CD4-positive, alpha-beta T cell treated with Interleukin-17A for 4 hours (primary cell): ENCODE measurements at regions not wholly inside any gene's neighbourhood (a gene's known extent, or its start where the extent isn't known, plus 50 kb on each side); places are given as distances from the start of the nearest gene placed in this dataset.

Source experiments
- DNase-seq: peaks from one replicate; pipeline ENCODE4 v3.0.0-alpha.2; 2020; ENCODE audit warnings: mixed read lengths

DNA sequence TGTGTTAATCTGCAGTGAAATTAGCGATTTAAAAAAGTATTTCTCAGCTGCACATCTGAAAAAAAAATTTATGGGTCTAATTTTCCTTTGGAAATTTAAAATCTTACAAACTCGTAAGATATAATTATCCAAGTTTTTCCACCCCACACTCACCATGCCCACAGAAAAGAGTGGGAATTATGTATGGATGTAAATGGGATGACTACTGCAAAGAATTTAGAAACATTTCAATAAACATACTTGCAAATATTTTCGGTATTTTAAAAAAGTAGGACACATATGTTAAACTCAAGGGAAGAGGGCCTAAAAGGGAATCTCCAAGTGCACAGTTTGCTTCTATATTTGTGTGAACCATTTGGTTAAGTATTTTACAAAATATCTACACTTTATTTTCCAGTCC lies 1039.9 kb upstream of the POU3F3 start:
- no peak for DNase-seq

DNA sequence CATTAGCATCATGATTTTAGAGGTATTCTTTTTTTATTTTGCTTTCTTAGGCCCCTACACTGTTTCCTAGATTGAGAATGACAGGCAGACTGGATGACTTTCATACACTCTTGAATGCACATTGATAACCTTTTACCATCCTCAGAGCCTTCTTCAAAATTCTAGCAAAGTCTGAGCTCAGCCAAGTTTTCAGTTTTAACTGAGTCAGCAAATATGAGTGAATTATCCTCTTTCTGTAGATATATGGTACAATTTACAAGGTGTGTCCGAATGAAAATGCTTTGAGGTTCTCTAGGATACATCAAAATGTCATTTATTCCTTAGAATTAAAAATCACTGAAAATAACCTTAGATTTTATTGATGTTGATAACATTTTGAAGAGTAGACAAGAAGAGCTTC lies 1038.2 kb upstream of the POU3F3 start:
- no peak for DNase-seq

DNA sequence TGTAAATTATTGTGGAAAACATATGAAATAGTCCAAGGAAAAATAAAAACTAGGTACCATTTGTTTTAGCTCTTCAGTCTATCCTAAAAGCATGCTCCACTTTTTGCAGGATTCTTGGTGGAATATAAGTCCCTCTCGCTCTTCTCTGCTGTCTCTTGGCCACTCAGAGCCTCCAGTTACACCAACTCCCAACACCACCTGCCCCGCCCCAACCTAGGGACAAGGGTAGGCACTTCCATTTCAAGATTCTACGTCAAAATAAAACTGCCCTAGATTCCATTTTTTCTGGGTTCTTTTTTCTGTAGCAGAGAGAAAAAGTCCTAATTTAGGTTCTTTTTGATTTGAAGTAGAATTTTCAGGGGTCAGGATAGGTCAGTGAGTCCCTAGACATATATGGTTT lies 1036.2 kb upstream of the POU3F3 start:
- no peak for DNase-seq

DNA sequence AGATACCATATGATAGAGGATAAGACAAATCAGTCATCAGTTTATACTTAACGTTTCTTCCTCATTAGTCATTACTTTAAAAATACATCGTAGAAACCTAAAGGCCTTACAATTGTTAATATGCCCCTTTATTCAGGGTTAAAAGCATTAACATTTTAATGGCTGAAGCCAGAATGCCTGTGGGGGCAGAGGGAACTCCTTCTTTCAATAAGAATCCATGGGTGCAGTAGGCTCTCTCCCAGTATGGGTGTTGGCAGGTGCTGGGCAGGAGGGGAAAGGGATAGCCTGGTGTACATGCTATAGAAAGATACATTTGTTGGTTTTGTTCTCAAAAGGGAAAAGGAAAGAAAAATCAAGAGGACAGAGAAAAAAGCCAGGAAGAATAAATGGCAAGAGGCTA lies 1035.7 kb upstream of the POU3F3 start:
- no peak for DNase-seq

DNA sequence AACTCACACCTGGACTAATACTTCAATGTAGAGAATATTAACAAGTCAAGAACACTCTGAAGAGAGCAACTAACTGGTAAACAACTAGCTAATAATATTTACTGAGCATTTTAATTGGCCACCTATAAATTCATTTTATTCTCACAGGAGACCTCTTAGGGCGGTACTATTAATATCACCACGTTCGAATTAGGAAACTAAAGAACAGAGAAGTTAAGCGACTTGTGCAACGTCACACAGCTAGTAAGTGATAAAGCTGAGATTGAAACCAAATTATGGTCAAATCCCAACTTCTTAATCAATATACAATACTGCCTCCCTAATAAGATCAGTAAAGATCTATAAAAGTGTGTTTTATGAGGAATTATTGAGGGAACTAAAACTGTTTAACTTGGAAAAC lies 1034.3 kb upstream of the POU3F3 start:
- no peak for DNase-seq

DNA sequence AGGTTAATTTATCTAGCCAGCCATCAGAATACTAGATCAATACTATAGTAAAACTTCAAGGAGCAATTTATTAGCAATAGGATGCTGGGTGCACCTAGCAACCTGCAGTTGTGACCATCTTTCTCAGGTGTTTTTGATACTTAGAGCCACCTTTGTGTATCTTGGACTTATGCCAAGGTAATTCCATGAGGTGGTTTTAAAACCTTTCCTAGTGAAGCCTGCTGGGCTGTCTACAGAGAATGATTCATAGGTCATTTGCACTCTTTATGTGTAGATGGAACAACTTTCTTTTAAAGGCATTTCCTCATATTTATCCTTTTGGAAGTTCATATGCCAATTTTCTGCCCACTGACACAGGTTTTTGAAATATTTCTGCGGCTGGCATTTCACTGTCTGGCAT lies 1030.1 kb upstream of the POU3F3 start:
- no peak for DNase-seq

DNA sequence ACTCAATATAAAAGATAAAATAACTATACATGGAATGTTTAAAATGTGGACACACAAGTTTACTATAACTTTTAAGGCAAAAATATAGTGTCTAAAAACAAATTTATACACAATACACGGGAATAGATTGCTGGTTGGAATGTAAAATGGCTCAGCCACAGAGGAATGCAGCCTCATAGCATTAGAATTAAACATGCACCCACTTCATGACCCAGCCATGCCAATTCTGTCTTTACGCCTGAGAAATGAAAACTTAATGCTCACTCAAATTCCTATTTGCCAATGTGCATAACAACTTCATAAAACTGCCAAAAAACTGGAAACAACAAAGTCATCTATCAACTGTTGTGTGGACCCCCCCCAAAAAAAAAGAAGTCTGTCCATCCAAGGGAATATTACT lies 1006.6 kb upstream of the POU3F3 start:
- DNase-seq, result no peak

DNA sequence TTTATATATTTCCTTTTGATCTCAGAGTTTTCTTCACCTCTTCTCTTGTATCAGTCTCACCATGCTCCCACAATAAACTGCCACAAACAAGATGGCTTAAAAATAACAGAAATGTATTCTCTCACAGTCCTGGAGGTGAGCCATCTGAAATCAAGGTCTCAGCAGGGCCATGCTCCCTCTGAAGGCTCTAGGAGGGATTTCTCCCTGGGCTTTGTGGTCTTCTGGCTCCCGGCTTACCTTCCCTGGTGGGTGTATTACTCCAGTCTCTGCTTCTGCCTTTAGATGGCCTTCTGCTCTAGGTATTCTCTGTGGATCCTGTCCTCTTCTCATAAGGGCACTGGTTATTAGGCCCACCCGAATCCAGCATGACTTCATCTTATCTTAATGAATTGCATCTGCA lies 994.7 kb upstream of the POU3F3 start:
- no peak for DNase-seq

DNA sequence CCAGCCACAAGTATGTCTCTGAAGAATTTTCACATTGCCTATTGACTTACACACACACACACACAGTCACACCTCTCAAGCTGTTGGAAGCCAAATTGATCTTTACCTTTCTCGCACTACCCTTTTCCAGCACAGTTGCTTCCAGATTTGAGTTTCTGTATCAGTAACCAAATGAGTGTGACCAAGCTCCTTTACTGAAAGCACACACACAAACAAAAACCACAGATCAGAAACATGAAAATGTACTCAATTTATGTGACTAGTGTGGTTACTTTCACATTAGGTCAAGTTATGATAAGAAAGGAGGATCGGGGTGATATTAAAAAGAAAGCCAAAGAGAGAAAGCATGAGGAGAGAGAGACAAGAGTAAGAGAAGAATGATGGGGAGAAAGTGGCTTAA lies 993.9 kb upstream of the POU3F3 start:
- DNase-seq, result no peak

DNA sequence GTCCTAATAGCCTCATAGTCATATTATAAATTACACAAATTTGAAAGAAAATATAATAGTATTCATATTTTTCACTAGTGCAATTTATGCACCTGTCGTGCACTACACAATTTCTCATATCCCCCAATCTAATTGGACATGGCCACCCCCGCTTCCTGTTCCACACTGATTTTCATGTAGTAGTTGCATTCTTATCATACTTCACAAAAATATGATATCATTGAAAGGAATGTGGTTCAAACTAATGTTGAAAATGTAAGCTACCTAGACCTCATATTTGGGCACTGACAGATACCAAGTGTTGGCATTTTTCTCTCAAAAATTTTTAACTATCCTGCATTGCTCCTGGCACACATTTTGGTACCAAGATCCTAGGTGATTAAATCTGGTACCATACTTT lies 985.5 kb upstream of the POU3F3 start:
- no peak for DNase-seq

DNA sequence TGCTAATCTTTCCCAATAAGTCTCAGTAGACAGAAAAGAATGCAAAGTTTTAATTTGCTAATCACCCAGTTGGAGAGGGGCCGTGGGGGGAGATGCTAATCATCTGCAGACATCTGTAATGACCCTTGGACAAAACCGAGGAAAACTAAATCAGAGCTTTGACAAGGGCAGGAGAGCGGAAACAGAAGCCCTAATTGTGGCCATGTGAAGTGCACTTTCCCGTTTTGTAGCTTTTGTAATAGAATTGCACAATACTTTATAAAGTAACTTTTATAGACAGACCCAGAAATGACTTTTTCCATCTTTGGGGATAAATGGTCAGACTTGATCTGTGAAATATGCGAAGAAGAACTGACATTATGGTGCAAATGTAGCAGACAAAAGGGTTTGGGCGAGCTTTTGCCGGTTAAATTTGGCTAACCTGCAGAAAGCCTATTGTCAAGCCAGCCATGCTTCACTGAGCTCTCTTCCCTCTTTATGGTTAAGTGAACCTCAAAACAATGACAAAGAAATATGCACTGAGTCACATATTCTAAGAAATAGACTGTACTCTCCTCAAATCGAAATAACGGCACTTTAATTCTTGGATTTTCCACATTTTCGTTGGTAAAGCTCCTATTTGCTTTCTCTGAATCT lies 980.1 kb upstream of the POU3F3 start:
- no peak for DNase-seq

DNA sequence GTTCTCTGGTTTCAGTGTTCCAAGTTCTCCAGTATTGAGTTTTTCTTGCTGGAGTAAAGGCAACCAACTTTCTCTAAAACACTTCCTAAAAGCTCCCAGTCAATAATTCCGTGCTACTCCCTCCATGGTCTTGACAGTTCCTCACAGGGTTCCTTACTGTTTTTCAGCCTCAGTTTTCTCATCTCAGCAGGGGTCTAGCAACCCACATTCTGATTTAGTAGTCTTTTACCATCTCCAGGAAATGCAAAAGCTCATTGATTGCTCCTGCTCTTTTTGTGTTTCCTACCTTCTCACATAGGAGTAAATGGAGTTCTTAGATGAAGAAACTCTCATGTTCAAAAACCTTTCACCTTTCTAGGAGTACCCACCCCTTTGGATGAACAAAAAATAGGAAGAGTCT lies 978.8 kb upstream of the POU3F3 start:
- DNase-seq, result no peak

DNA sequence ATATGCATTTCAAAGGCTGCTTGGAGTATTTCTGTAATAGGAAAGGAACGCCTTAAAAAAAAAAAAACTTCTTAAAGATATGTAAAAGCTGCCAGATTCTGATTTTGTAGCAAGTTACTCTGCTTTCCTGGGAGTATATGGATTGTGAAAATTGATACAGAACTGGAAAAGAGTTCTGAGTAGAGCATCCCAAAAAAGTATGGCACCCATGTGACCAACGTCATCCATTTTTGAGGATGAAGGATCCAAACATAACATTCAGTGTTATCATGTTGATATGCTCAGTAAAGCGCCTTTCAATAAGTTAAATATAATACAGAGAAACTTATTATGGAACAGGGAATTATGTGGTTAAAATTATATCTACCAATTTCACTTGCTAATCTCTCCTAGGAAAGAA lies 978.4 kb upstream of the POU3F3 start:
- no peak for DNase-seq

DNA sequence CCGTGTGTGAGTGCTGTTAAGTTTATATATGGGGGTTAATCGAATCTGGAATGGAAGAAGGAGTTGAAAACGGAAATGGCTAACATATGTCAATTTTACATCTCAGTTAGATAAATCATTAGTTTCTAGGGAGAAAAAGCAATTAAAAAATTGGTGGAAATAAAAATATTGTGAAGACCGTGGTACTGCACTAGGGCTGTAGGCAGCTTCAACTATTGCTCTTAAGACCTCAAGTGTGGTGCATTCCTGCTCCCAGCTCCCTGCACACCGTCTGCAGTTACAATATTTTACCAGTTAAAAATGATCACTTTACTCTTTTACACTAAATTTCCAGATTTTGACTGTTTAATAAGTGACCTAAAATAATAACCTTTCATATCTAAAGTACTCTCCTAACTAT lies 977.3 kb upstream of the POU3F3 start:
- no peak for DNase-seq

DNA sequence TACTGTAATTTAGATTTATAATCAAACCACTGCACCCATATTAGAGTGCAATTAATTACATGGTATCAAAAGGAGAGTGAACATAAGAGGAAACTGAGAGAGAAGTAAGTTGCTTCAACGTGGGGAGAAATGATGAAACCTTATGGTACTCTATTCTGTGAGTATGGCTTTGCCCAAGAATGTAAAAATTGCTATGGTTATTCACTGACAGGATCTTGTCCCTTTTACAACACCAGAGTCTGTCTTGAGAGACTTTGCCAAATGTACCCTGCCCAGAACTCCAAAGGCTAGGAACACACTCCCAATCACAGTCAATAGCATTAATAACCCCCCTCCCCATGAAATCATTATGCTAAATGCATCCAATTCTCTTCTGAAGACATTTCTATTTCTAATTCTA lies 974.8 kb upstream of the POU3F3 start:
- DNase-seq, result no peak

DNA sequence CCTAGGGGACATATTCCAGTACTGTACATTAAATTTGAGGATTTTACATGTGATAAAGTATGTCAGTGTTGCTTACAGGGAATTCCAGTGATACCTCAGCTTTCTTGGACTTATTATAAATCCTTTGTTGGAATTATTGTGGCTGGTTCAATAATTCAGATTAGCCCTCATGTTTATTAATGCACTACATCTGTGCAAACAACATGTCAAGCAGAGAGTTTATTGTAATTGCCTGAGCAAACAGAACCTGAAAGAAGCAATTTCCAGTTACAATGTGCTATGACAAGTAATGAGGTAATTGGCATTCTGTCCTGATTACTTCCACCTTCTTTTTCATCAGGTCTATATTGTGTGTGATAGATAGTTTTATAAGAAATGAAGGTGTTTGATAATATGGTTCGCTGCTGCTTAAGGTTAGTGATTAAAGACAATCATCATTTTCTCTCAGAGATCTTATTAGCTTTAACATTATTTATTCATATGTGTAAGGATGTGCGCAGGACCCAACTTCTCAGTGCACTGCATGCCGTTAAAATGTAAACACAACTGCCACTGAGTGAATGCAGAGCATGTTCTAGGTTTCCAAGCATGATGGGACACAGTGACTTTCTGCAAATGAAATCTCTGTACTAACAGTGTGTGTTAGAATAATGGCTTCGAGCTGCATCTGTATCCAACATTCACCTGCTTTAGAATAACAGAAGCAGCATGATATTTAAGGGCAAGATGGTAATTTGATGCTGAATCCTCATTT lies 973.7 kb upstream of the POU3F3 start:
- no peak for DNase-seq

DNA sequence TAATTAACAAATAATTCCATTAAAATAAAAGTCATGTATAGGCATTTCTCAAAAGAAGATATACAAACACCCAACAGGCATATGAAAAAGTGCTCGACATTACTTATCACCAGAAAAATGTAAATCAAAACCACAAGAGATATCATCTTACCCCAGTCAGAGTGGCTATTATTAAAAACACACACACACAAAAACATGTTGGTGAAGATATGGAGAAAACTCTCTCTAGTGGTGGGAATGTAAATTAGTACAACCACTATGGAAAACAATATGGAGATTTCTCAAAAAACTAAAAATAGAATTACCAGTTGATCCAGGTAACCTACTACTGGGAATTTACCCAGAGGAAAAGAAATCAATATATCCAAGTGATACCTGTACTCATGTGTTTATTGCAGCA lies 966.3 kb upstream of the POU3F3 start:
- DNase-seq, result no peak

DNA sequence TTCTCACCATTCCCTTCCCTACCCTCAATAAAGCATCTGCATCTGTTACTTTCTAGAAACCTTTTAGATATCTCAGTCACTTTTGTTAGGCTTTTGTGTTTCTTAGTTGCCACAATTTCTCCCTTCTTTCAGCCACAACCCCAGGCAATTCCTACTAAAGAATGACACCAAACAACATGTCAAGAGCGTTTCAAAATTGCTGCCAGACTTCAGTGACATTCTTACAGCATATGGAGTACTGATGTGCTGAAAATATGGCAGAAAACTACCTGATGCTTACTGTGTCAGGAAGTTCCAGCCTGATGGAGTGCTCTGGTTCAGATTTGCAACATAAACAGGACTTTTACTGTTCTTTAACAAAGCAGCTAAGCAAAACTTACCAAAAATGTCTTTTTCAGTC lies 957.7 kb upstream of the POU3F3 start:
- DNase-seq, result no peak

DNA sequence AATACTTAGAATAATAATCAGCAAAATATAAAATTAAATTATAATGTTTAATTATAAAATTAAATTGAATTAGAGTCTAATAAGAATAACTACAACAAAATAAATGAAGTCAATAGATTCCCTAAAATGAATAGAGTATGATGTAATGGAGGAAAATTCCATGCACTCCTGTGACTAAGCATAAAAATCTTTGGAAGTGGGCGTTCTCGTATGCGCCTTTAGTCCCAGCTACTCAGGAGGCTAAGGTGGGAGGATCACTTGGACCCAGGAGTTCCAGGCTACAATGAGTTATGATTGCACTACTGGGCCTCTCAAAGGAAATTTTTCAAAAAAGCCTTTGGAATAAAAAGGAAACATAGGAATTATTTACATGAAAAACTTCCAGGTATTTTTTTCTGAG lies 955.4 kb upstream of the POU3F3 start:
- no peak for DNase-seq

DNA sequence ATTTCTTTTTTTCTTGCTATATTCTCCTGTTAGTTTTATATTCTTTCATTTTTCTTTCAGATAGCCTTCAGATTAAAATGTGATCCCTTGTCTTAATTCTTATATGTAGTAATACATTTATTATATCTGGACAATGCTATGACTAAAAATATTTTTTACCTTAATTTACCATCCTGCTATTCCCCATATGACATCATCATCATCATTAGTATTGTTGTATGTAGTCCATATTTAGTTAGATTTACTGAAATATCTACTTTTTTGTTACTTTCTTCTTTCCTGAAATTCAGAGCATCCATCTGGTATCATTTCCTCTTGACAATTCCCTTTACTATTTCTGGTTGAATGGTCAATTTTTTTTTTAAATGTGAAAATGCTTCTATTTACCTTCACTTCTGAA lies 951.6 kb upstream of the POU3F3 start:
- DNase-seq, result no peak

DNA sequence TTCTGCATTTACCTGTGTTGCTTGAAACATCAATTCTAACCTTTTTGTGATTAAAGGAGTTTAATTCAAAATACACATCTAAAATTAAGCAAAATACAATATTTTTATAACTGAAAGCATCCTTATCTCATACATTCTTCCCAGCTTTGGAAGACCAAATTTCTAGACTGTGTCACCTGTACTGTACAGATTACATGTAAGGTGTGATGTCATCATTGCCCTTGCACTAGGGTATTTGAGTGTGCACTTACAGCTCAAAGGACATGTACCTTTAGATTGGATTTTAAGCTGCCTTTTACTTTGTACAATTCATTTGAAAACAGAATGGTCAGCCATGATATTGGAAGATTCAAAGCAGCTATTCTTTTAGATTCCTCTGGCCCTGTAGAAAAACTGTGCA lies 932.8 kb upstream of the POU3F3 start:
- no peak for DNase-seq

DNA sequence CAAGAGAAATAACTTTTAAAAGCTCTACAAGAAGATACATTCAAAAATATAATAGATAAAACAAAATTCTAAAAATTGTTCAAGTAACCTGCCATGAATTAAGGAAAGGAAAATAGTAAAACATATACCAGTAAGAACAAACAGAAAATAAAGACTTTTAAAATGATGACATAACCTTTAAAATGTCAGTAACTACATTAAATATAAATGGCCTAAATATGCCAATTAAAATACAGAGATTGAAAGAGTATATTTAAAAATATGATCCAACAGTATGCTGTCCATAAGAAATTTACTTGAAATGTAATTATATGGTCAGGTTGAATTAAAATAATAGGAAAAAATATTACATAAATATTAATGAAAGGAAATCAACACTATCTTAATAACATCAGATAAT lies 911.7 kb upstream of the POU3F3 start:
- DNase-seq, result no peak

DNA sequence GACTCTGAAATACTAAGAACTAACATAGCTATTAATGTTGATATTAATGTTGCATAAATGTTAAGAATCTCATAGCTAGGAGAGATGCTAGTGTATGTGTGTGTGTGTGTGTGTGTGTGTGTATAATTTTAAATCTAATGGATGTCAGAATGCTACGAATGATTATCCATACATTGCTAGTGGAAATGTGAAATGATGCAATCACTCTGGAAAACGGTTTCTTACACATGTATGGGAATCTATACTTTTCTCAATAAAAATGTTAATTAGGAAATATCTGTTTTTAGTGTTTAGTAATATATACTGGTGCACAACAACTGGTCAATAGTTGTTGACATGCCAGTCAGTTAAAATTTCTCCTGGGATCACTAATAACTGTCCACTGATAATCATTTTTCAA lies 908.8 kb upstream of the POU3F3 start:
- no peak for DNase-seq

DNA sequence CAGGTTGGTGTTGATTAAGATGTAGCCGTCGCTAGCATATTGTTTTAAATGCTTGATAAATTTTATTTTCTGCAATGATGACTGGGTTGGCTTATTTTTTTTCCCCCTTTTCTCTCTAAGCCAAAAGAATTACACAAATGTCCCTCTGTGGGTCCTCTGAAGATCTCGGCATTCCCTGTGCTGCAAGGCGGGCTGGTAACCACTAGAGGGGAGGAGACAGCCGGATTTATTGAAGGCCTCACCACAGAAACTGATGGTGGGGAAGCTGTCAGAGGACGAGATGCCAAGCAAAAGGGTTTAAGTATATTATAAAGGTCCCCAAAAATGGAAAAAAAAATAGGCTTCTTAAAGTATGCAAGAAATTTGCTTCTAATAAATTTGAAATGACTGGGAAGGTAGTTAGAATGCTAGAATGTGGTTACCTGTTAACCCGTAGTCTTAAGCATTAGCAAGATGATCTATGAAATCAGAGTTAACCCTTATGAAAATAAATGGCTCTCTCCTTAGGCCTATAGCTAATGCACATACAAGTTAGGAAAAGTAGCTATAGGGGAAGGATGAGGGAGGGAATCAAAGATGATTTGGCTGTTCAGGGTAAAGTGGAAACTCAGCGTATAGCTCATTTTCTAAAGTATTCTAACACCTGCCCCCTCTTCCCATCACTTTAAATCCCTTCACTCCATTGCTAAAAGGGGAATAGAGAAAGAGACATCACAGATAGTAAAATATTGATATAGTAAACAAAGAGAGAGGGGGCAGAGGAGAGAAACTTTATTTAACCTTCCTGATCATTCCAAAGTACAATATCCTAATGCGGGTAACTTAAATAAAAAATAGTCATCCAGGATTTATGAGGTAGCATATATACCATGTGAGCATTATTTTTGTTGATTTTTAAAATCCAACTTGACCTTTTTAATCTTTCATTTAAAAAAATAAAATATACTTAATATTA lies 894.5 kb upstream of the POU3F3 start:
- DNase-seq, result no peak
